HEK293 (cell line): ENCODE measurements at regions not wholly inside any gene's neighbourhood (a gene's known extent, or its start where the extent isn't known, plus 50 kb on each side); places are given as distances from the start of the nearest gene placed in this dataset.
"Not testable (repeated sequence)": the region's sequence is repeated elsewhere in the genome, so short reads cannot be mapped to it uniquely, and the experiment has no call there.

ENCODE experiments used
- PRDM1 ChIP-seq: fragments of 450-650 bp; formaldehyde crosslinking; IDR thresholded peaks from 2 replicates; pipeline ENCODE4; 2016; ENCODE audit warnings: missing biosample characterization, missing genetic modification characterization
- SP7 ChIP-seq: fragments of 450-650 bp; formaldehyde crosslinking; IDR thresholded peaks from 2 replicates; pipeline ENCODE4 v1.5.1; 2016; ENCODE audit warnings: missing biosample characterization, missing genetic modification characterization
- TCF7L2 ChIP-seq: IDR thresholded peaks from 2 replicates; pipeline ENCODE4 v1.6.1; 2011; ENCODE audit warnings: low read depth, mild to moderate bottlenecking, inconsistent platforms, low read length, moderate library complexity, borderline replicate concordance
- ZFP41 ChIP-seq: fragments of 450-650 bp; formaldehyde crosslinking; IDR thresholded peaks from 2 replicates; pipeline ENCODE4 v1.5.1; 2016; ENCODE audit warnings: missing biosample characterization, missing genetic modification characterization, borderline replicate concordance
- ZNF112 ChIP-seq: fragments of 450-650 bp; formaldehyde crosslinking; IDR thresholded peaks from 2 replicates; pipeline ENCODE4 v1.5.0; 2017; ENCODE audit warnings: missing biosample characterization, missing genetic modification characterization
- ZNF169 ChIP-seq: fragments of 450-650 bp; formaldehyde crosslinking; IDR thresholded peaks from 2 replicates; pipeline ENCODE4 v1.5.1; 2016; ENCODE audit warnings: missing biosample characterization, missing genetic modification characterization
- ZNF335 ChIP-seq: fragments of 450-650 bp; formaldehyde crosslinking; conservative IDR thresholded peaks from 2 replicates; pipeline ENCODE4 v1.5.1; 2016; ENCODE audit warnings: missing biosample characterization, missing genetic modification characterization
- ZNF530 ChIP-seq: fragments of 450-650 bp; formaldehyde crosslinking; IDR thresholded peaks from 2 replicates; pipeline ENCODE4 v1.5.1; 2016; ENCODE audit warnings: low read depth, missing biosample characterization, missing genetic modification characterization
- ZNF654 ChIP-seq: fragments of 450-650 bp; formaldehyde crosslinking; IDR thresholded peaks from 2 replicates; pipeline ENCODE4 v1.5.1; 2016; ENCODE audit warnings: low read depth, missing biosample characterization, missing genetic modification characterization
- ZNF785 ChIP-seq: fragments of 450-650 bp; formaldehyde crosslinking; IDR thresholded peaks from 2 replicates; pipeline ENCODE4 v1.5.1; 2016; ENCODE audit warnings: missing biosample characterization, missing genetic modification characterization
- TF ChIP-seq, protein P1 (sequence below): fragments of 450-650 bp; formaldehyde crosslinking; IDR thresholded peaks from 2 replicates; pipeline ENCODE4 v1.5.1; 2016; ENCODE audit warnings: missing biosample characterization, missing genetic modification characterization

DNA sequence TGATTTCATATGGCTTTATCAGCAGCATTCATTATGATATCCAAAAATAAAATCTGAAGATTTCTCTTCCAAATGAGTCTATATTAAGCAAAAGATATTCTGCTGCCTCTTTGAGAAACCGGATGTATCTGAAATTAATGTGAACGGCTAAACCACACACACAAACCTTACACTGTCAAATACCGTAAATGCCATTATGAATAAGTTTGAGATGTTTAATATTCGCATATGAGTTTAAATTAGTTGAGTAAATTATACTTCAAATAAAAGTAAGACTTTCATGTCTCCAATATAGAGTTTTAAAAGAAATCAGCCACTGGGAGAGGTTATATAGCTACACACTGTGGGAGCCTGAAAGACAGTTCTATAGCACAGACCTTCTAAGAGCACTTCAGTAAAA lies 566.6 kb upstream of the CHD1 start:
- TF ChIP-seq, protein P1, sequence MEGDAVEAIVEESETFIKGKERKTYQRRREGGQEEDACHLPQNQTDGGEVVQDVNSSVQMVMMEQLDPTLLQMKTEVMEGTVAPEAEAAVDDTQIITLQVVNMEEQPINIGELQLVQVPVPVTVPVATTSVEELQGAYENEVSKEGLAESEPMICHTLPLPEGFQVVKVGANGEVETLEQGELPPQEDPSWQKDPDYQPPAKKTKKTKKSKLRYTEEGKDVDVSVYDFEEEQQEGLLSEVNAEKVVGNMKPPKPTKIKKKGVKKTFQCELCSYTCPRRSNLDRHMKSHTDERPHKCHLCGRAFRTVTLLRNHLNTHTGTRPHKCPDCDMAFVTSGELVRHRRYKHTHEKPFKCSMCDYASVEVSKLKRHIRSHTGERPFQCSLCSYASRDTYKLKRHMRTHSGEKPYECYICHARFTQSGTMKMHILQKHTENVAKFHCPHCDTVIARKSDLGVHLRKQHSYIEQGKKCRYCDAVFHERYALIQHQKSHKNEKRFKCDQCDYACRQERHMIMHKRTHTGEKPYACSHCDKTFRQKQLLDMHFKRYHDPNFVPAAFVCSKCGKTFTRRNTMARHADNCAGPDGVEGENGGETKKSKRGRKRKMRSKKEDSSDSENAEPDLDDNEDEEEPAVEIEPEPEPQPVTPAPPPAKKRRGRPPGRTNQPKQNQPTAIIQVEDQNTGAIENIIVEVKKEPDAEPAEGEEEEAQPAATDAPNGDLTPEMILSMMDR: not testable (repeated sequence)
- TF ChIP-seq ZNF169 (tag by site-specific recombination); PRDM1 (tag by site-specific recombination); ZNF530 (tag by site-specific recombination); ZNF785 (tag by site-specific recombination); ZNF112 (tag by site-specific recombination); ZNF654; TCF7L2; SP7 (tag by site-specific recombination); ZFP41 (tag by site-specific recombination); ZNF335 (tag by site-specific recombination): not testable (repeated sequence)
